ENCODE measurements at regions not wholly inside any gene's neighbourhood (a gene's known extent, or its start where the extent isn't known, plus 50 kb on each side); places are given as distances from the start of the nearest gene placed in this dataset.

GRCh38 chr19:28350673-28351072 is 862.3 kb downstream of the UQCRFS1 start:
- Histone ChIP-seq H3K4me3 (no peak overlapping the region), H3K27me3 (no peaks in the 10 kb centered on the region), H3K27ac (no peak overlapping the region), H3K36me3 (no peaks in the 10 kb centered on the region), H3K4me1 (no peaks in the 10 kb centered on the region), H3K9me3 (peaks cover 0 to 12% (median 0%) of the 10 kb centered on the region in 12 donors)
- no peak for ATAC-seq
- intact Hi-C loops (cut with DNase I), result no loop called here
- DNase-seq, result no peak
- 71 to 92% (median 78%) methylated on average over 4 to 5 of the region's 5 CpGs for WGBS, 4 donors
- no peak for TF ChIP-seq CTCF (IDR thresholded peaks at IDR 0.05)
- no peak for TF ChIP-seq POLR2A (IDR thresholded peaks at IDR 0.05)

- intact Hi-C loops (cut with DNase I), result no loop called here
- H3K36me3 ChIP-seq, result no peaks in the 10 kb centered on the region
- DNase-seq, result no peak
- H3K27me3 ChIP-seq, result no peaks in the 10 kb centered on the region
- no peak overlapping the region for H3K27ac ChIP-seq
- no peak for ATAC-seq
- H3K4me3 ChIP-seq, result no peak overlapping the region
- peaks cover 0 to 12% (median 0%) of the 10 kb centered on the region in 12 donors for H3K9me3 ChIP-seq
- 72 to 85% (median 77%) methylated on average over 3 to 4 of the region's 4 CpGs for WGBS, 4 donors
- no peaks in the 10 kb centered on the region for H3K4me1 ChIP-seq
- TF ChIP-seq CTCF (IDR thresholded peaks at IDR 0.05) (no peak), POLR2A (IDR thresholded peaks at IDR 0.05) (no peak)
These were observed 862.9 kb downstream of the UQCRFS1 start for GRCh38 chr19:28350037-28350436.

GRCh38 chr19:28349604-28350003 is 863.3 kb downstream of the UQCRFS1 start:
- ATAC-seq (no peak), DNase-seq (no peak)
- H3K4me3 ChIP-seq, result no peak overlapping the region
- 69 to 77% (median 74%) methylated on average over 2 of the region's 2 CpGs for WGBS, 4 donors
- H3K9me3 ChIP-seq, result peaks cover 0 to 12% (median 0%) of the 10 kb centered on the region in 12 donors
- no peaks in the 10 kb centered on the region for H3K27me3 ChIP-seq
- intact Hi-C loops (cut with DNase I), result no loop called here
- no peak overlapping the region for H3K27ac ChIP-seq
- no peaks in the 10 kb centered on the region for H3K4me1 ChIP-seq
- no peaks in the 10 kb centered on the region for H3K36me3 ChIP-seq
- TF ChIP-seq CTCF (IDR thresholded peaks at IDR 0.05) (no peak), POLR2A (IDR thresholded peaks at IDR 0.05) (no peak)

GRCh38 chr19:28345811-28346210 is 867.1 kb downstream of the UQCRFS1 start:
- 38 to 68% (median 53%) methylated on average over 3 of the region's 3 CpGs for WGBS, 4 donors
- peaks cover 0 to 12% (median 0%) of the 10 kb centered on the region in 9 donors for H3K27me3 ChIP-seq
- intact Hi-C loops (cut with DNase I), result no loop called here
- TF ChIP-seq POLR2A (IDR thresholded peaks at IDR 0.05) (no peak), CTCF (IDR thresholded peaks at IDR 0.05) (no peak)
- no peak for ATAC-seq
- H3K4me3 ChIP-seq, result no peak overlapping the region
- DNase-seq, result no peak
- H3K9me3 ChIP-seq, result peaks cover 0 to 7% (median 0%) of the 10 kb centered on the region in 12 donors
- H3K4me1 ChIP-seq, result no peaks in the 10 kb centered on the region
- H3K27ac ChIP-seq, result no peak overlapping the region
- no peaks in the 10 kb centered on the region for H3K36me3 ChIP-seq

All from heart left ventricle (tissue), 16 donors.